ENCODE measurements at regions not wholly inside any gene's neighbourhood (a gene's known extent, or its start where the extent isn't known, plus 50 kb on each side); places are given as distances from the start of the nearest gene placed in this dataset.

DNA sequence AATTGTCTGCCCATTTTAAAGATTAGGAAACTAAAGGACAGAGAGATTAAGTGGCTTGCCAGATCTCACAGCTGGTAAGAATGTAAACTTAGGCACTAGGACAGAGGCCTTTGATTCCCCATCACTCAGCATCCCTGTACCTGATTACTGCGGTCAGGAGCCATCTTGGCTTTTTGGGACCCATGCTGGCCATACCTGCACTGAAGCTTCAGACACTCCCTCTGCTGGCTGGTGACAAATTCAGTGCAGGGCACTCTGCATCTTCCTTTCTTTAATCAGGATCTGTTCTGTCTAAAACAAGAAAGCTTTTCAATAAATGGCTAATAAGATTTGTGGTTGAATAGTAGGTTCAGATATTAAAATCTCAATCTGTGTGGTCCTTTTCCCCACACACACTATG, 215.5 kb upstream of the RORB start:
- Mint-ChIP-seq H3K4me3 (no peak overlapping the region), H3K27me3 (ENCODE audit: insufficient read depth) (no peaks in the 10 kb centered on the region), H3K27ac (no peak overlapping the region), H3K4me1 (ENCODE audit: low read depth) (no peaks in the 10 kb centered on the region), H3K36me3 (ENCODE audit: low read depth) (0 out of 2 replicates have a peak, but pooled peaks cover 5% of the 10 kb centered on the region), H3K9me3 (peaks cover 40% of the 10 kb centered on the region)
- DNase-seq = no peak
- no peak for TF ChIP-seq CTCF (IDR thresholded peaks at IDR 0.05)

DNA sequence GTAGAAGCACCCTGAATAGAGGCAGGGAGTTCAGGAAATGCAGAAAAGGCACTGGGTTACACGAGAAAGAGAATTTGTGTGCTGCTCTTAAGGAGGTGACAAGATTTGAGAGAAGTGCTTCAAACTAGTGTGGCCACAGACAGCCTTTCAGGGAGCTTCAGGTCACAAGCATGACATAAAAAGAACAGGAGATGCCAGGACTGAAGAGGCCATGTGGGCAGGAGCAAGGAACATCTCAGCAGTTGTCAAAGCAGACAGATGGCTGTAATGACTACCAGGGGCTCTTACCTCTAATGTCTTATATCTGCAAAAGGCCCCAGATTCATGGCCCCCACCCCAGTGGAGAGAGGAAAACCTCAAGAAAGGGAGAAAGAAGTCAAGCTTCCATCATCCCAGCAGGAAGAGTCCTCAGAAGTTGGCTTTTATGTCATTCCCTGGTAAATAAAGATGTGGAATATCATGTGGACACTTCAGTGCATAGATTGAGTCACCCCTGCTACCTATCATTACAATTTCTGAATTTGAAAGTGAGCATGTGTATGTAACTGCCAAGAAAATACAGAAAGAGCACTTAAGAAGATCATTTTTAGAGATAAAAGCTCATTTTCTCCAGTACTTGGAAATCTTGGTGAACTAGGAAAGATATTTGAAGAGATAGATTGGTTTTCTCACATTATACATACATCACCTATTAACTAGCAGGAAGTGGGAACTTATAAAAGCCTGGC, 214.4 kb upstream of the RORB start:
- peaks cover 42% of the 10 kb centered on the region for H3K9me3 Mint-ChIP-seq
- no peak for DNase-seq
- H3K27ac Mint-ChIP-seq = no peak overlapping the region
- H3K4me3 Mint-ChIP-seq = no peak overlapping the region
- H3K36me3 Mint-ChIP-seq (ENCODE audit: low read depth) = 0 out of 2 replicates have a peak, but pooled peaks cover 5% of the 10 kb centered on the region
- TF ChIP-seq CTCF (IDR thresholded peaks at IDR 0.05) = no peak
- no peaks in the 10 kb centered on the region for H3K27me3 Mint-ChIP-seq (ENCODE audit: insufficient read depth)
- no peaks in the 10 kb centered on the region for H3K4me1 Mint-ChIP-seq (ENCODE audit: low read depth)

GRCh38 chr9:74284581-74285450, 212.3 kb upstream of the RORB start:
- DNase-seq = no peak
- H3K4me1 Mint-ChIP-seq (ENCODE audit: low read depth) = no peaks in the 10 kb centered on the region
- TF ChIP-seq CTCF (IDR thresholded peaks at IDR 0.05) = no peak
- H3K4me3 Mint-ChIP-seq = no peak overlapping the region
- H3K27ac Mint-ChIP-seq = no peak overlapping the region
- H3K9me3 Mint-ChIP-seq = peaks cover 49% of the 10 kb centered on the region
- 0 out of 2 replicates have a peak, but pooled peaks cover 1% of the 10 kb centered on the region for H3K36me3 Mint-ChIP-seq (ENCODE audit: low read depth)
- no peaks in the 10 kb centered on the region for H3K27me3 Mint-ChIP-seq (ENCODE audit: insufficient read depth)

- no peak for DNase-seq
- Mint-ChIP-seq H3K27ac (no peak overlapping the region), H3K27me3 (ENCODE audit: insufficient read depth) (no peaks in the 10 kb centered on the region), H3K4me3 (no peak overlapping the region), H3K4me1 (ENCODE audit: low read depth) (no peaks in the 10 kb centered on the region), H3K9me3 (peaks cover 30% of the 10 kb centered on the region), H3K36me3 (ENCODE audit: low read depth) (no peaks in the 10 kb centered on the region)
- no peak for TF ChIP-seq CTCF (IDR thresholded peaks at IDR 0.05)
Measured at GRCh38 chr9:74293479-74293878, 203.7 kb upstream of the RORB start.

- H3K36me3 Mint-ChIP-seq (ENCODE audit: low read depth) = no peaks in the 10 kb centered on the region
- no peak for DNase-seq
- H3K4me3 Mint-ChIP-seq = no peak overlapping the region
- peaks cover 4% of the 10 kb centered on the region for H3K9me3 Mint-ChIP-seq
- H3K4me1 Mint-ChIP-seq (ENCODE audit: low read depth) = no peaks in the 10 kb centered on the region
- no peak for TF ChIP-seq CTCF (IDR thresholded peaks at IDR 0.05)
- no peaks in the 10 kb centered on the region for H3K27me3 Mint-ChIP-seq (ENCODE audit: insufficient read depth)
- H3K27ac Mint-ChIP-seq = no peak overlapping the region
Measured at GRCh38 chr9:74303945-74304344, 193.2 kb upstream of the RORB start.
